Lower leg skin (tissue), 4 donors: ENCODE measurements at regions not wholly inside any gene's neighbourhood (a gene's known extent, or its start where the extent isn't known, plus 50 kb on each side); places are given as distances from the start of the nearest gene placed in this dataset.

Source experiments
- DNase-seq, 2 donors: peaks; one replicate each; pipeline ENCODE4 v3.0.0-alpha.2; 2019; ENCODE audit warnings: low spot score in 2 of 2
- H3K4me3 ChIP-seq: fragments of 200-600 bp; sonication (generic); 2 replicates; pipeline ENCODE4 v1.5.1; 2017; ENCODE audit warnings: mild to moderate bottlenecking, low read depth; ENCODE audit not compliant: poor library complexity, severe bottlenecking
- CTCF ChIP-seq, 3 donors: fragments of 450-650 bp; IDR thresholded peaks; one replicate each; pipeline ENCODE4 v1.5.1; 2016; ENCODE audit warnings: antibody characterized with exemption in 3 of 3, mild to moderate bottlenecking in 3 of 3, moderate library complexity in 2 of 3
- POLR2A ChIP-seq, 2 donors: fragments of 450-650 bp; IDR thresholded peaks; one replicate each; pipeline ENCODE4 v1.6.1; 2016 to 2017; ENCODE audit warnings: antibody characterized with exemption in 2 of 2, mild to moderate bottlenecking in 1 of 2, moderate library complexity in 1 of 2
- WGBS, 2 donors: methylation state at CpG; one replicate each; pipeline ENCODE4 v1.1.5; 2018; 5-methylcytosine and 5-hydroxymethylcytosine counted together
- intact Hi-C: fragments of 100-400 bp; cut with DNase I; formaldehyde crosslinking; loops from one replicate; pipeline ENCODE4 v1.15.0; 2023; ENCODE audit warnings: low total_unique reads

- TF ChIP-seq CTCF (IDR thresholded peaks at IDR 0.05) (no peak), POLR2A (IDR thresholded peaks at IDR 0.05) (no peak)
- DNase-seq: no peak
- 53 to 68% methylated on average over 2 of the region's 2 CpGs for WGBS, 2 donors
- intact Hi-C loops: no loop called here
- H3K4me3 ChIP-seq: no peak overlapping the region
These were observed 1056.4 kb downstream of the NTRK3 start for GRCh38 chr15:87200149-87200548.

- intact Hi-C loops: no loop called here
- no peak for DNase-seq
- no peak overlapping the region for H3K4me3 ChIP-seq
- WGBS, 2 donors: 83 to 88% methylated on average over 3 of the region's 3 CpGs
- TF ChIP-seq CTCF (IDR thresholded peaks at IDR 0.05) (no peak), POLR2A (IDR thresholded peaks at IDR 0.05) (no peak)
These were observed 1058.6 kb downstream of the NTRK3 start for GRCh38 chr15:87197981-87198380.

GRCh38 chr15:87196498-87196897 is 1060.0 kb downstream of the NTRK3 start:
- H3K4me3 ChIP-seq: no peak overlapping the region
- TF ChIP-seq POLR2A (IDR thresholded peaks at IDR 0.05): no peak
- TF ChIP-seq CTCF (IDR thresholded peaks at IDR 0.05): no peak
- intact Hi-C loops: no loop called here
- no peak for DNase-seq
- 58 to 74% methylated on average over 4 of the region's 4 CpGs for WGBS, 2 donors

- WGBS, 2 donors: 77 to 84% methylated on average over 6 of the region's 6 CpGs
- no peak for DNase-seq
- intact Hi-C loops: no loop called here
- no peak overlapping the region for H3K4me3 ChIP-seq
- TF ChIP-seq POLR2A (IDR thresholded peaks at IDR 0.05) (no peak), CTCF (IDR thresholded peaks at IDR 0.05) (no peak)
These were observed 1063.1 kb downstream of the NTRK3 start for GRCh38 chr15:87193481-87193880.

GRCh38 chr15:87167706-87168105 is 1088.0 kb downstream of the AGBL1 start:
- intact Hi-C loops: no loop called here
- no peak for TF ChIP-seq POLR2A (IDR thresholded peaks at IDR 0.05)
- TF ChIP-seq CTCF (IDR thresholded peaks at IDR 0.05): no peak
- no peak overlapping the region for H3K4me3 ChIP-seq
- no peak for DNase-seq
- WGBS, 2 donors: 59 to 63% methylated on average over 1 of the region's 1 CpG

- intact Hi-C loops: no loop called here
- H3K4me3 ChIP-seq: no peak overlapping the region
- TF ChIP-seq POLR2A (IDR thresholded peaks at IDR 0.05) (no peak), CTCF (IDR thresholded peaks at IDR 0.05) (no peak)
- DNase-seq: no peak
These were observed 1087.4 kb downstream of the AGBL1 start for GRCh38 chr15:87167055-87167454.
